ENCODE measurements at regions not wholly inside any gene's neighbourhood (a gene's known extent, or its start where the extent isn't known, plus 50 kb on each side); places are given as distances from the start of the nearest gene placed in this dataset.

GRCh38 chr2:176845718-176846117, 366.9 kb upstream of the HNRNPA3 start:
- no peak for ATAC-seq
- TF ChIP-seq ISL1 (CRISPR knock-in tag; IDR thresholded peaks at IDR 0.05) (no peak), ZFP3 (CRISPR knock-in tag; IDR thresholded peaks at IDR 0.05) (no peak), RARB (CRISPR knock-in tag; IDR thresholded peaks at IDR 0.05) (no peak), OSR1 (CRISPR knock-in tag; IDR thresholded peaks at IDR 0.05) (no peak), ZNF565 (CRISPR knock-in tag; conservative IDR thresholded peaks at IDR 0.05; ENCODE audit: low read depth) (no peak), SNAI2 (CRISPR knock-in tag; IDR thresholded peaks at IDR 0.05) (no peak), ARNTL (CRISPR knock-in tag; IDR thresholded peaks at IDR 0.05; ENCODE audit: borderline replicate concordance, low read depth) (no peak), CREB5 (CRISPR knock-in tag; IDR thresholded peaks at IDR 0.05; ENCODE audit: low read depth) (no peak), ZC3H10 (CRISPR knock-in tag; IDR thresholded peaks at IDR 0.05) (no peak), BACH2 (CRISPR knock-in tag; IDR thresholded peaks at IDR 0.05; ENCODE audit: borderline replicate concordance) (no peak), ESRRG (CRISPR knock-in tag; IDR thresholded peaks at IDR 0.05) (no peak), ZFP30 (CRISPR knock-in tag; IDR thresholded peaks at IDR 0.05) (no peak), GLIS3 (CRISPR knock-in tag; IDR thresholded peaks at IDR 0.05) (no peak), CSDC2 (CRISPR knock-in tag; IDR thresholded peaks at IDR 0.05) (no peak), PPARA (CRISPR knock-in tag; IDR thresholded peaks at IDR 0.05; ENCODE audit: borderline replicate concordance) (no peak), ZNF8 (CRISPR knock-in tag; IDR thresholded peaks at IDR 0.05) (no peak), PATZ1 (CRISPR knock-in tag; IDR thresholded peaks at IDR 0.05; ENCODE audit: borderline replicate concordance) (no peak)

GRCh38 chr2:176847575-176847974, 365.0 kb upstream of the HNRNPA3 start:
- no peak for TF ChIP-seq ZNF565 (CRISPR knock-in tag; conservative IDR thresholded peaks at IDR 0.05; ENCODE audit: low read depth)
- no peak for TF ChIP-seq TSHZ2 (CRISPR knock-in tag; IDR thresholded peaks at IDR 0.05)
- no peak for TF ChIP-seq ESRRG (CRISPR knock-in tag; IDR thresholded peaks at IDR 0.05)
- TF ChIP-seq RARB (CRISPR knock-in tag; IDR thresholded peaks at IDR 0.05): no peak
- no peak for TF ChIP-seq PPARA (CRISPR knock-in tag; IDR thresholded peaks at IDR 0.05; ENCODE audit: borderline replicate concordance)
- no peak for TF ChIP-seq GLIS3 (CRISPR knock-in tag; IDR thresholded peaks at IDR 0.05)
- TF ChIP-seq OSR1 (CRISPR knock-in tag; IDR thresholded peaks at IDR 0.05): no peak
- no peak for TF ChIP-seq ISL1 (CRISPR knock-in tag; IDR thresholded peaks at IDR 0.05)
- TF ChIP-seq PATZ1 (CRISPR knock-in tag; IDR thresholded peaks at IDR 0.05; ENCODE audit: borderline replicate concordance): no peak
- no peak for TF ChIP-seq ZFP30 (CRISPR knock-in tag; IDR thresholded peaks at IDR 0.05)
- no peak for TF ChIP-seq ZNF70 (CRISPR knock-in tag; IDR thresholded peaks at IDR 0.05)
- no peak for ATAC-seq

- ATAC-seq: no peak
- no peak for TF ChIP-seq POU6F1 (CRISPR knock-in tag; IDR thresholded peaks at IDR 0.05; ENCODE audit: borderline replicate concordance, low read depth)
- peak; percentile 40; the same call in 1 of the 2 replicates for TF ChIP-seq TCF4 (CRISPR knock-in tag; IDR thresholded peaks at IDR 0.05; ENCODE audit: borderline replicate concordance)
Observed at GRCh38 chr2:176848844-176849243, 363.8 kb upstream of the HNRNPA3 start.
